ENCODE measurements at regions not wholly inside any gene's neighbourhood (a gene's known extent, or its start where the extent isn't known, plus 50 kb on each side); places are given as distances from the start of the nearest gene placed in this dataset.

DNA sequence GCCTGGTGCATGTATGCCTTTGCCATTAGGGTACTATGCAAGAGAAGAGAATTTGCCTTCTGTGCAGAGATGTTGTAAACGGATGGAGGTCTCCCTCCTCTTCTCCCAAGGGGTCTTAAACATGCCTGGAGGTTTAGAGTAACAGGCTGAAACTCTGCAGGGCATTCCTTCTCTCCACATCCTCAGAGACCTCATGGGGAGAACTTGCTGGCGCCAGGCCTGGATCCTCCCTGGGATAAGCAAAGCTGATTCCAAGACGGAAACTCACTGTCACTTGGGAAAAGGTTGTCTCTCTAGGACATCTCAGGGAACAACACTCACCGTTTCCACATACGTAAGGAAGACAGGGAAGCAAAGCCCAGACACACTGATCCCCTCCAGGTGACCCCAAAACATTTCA is 76.9 kb upstream of the GPM6B start:
- ChIA-PET POLR2A (no interaction called here), CTCF (interaction anchor here (0.7 kb wide), 1 partner anchor 26 kb away, joined by 4 read pairs; no protein-coding TSS in a partner anchor)
- no peak overlapping the region for H3K4me3 ChIP-seq (ENCODE audit: low read depth, low read length)
- H3K27ac ChIP-seq (ENCODE audit: extremely low read depth, low read depth, low read length): no peak overlapping the region
- H3K36me3 ChIP-seq (ENCODE audit: control insufficient read depth in 2 of 2, insufficient read depth in 1 of 2, low read length in 2 of 2): no peaks in the 10 kb centered on the region
- no peaks in the 10 kb centered on the region for H3K4me1 ChIP-seq (ENCODE audit: control insufficient read depth, insufficient read depth, low read length)
- no peaks in the 10 kb centered on the region for H3K9me3 ChIP-seq (ENCODE audit: control insufficient read depth, insufficient read depth, low read depth, low read length)
- TF ChIP-seq ZNF423 (tag by site-specific recombination; IDR thresholded peaks at IDR 0.05) (0 out of 2 replicates have a peak, but pooled peaks have one; percentile 29), KLF10 (tag by site-specific recombination; IDR thresholded peaks at IDR 0.05) (no peak), GLIS1 (tag by site-specific recombination; IDR thresholded peaks at IDR 0.05) (peak; percentile 51), ZIC2 (tag by site-specific recombination; IDR thresholded peaks at IDR 0.05) (peak; percentile 71)

DNA sequence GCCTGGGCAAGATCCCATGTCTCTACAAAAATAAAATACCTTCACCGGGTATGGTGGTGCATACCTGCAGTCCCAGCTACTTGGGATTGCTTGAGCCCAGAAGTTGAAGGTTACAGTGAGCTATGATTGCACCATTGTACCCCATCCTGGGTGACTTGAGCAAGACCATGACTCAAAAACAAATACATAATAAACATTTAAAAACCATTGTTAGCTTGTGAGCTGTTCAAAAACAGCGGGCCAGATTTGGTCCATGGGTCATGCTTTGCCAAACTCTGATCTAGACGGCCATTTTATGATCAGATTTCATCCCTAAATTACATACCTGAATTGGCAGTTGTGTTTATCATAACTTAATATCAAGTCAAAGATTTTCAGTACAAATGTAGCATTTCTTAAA is 76.0 kb upstream of the GPM6B start:
- no peak overlapping the region for H3K27ac ChIP-seq (ENCODE audit: extremely low read depth, low read depth, low read length)
- no peak overlapping the region for H3K4me3 ChIP-seq (ENCODE audit: low read depth, low read length)
- H3K9me3 ChIP-seq (ENCODE audit: control insufficient read depth, insufficient read depth, low read depth, low read length): no peaks in the 10 kb centered on the region
- CTCF ChIA-PET: no interaction called here
- POLR2A ChIA-PET: no interaction called here
- TF ChIP-seq ZNF350 (tag by site-specific recombination; IDR thresholded peaks at IDR 0.05) (no peak), MYNN (tag by site-specific recombination; IDR thresholded peaks at IDR 0.05; ENCODE audit: borderline replicate concordance) (no peak), ZNF610 (tag by site-specific recombination; IDR thresholded peaks at IDR 0.05; ENCODE audit: borderline replicate concordance) (no peak), ZNF214 (tag by site-specific recombination; IDR thresholded peaks at IDR 0.05; ENCODE audit: borderline replicate concordance) (no peak), ZNF248 (tag by site-specific recombination; IDR thresholded peaks at IDR 0.05) (no peak)
- H3K4me1 ChIP-seq (ENCODE audit: control insufficient read depth, insufficient read depth, low read length): no peaks in the 10 kb centered on the region
- H3K36me3 ChIP-seq (ENCODE audit: control insufficient read depth in 2 of 2, insufficient read depth in 1 of 2, low read length in 2 of 2): no peaks in the 10 kb centered on the region

DNA sequence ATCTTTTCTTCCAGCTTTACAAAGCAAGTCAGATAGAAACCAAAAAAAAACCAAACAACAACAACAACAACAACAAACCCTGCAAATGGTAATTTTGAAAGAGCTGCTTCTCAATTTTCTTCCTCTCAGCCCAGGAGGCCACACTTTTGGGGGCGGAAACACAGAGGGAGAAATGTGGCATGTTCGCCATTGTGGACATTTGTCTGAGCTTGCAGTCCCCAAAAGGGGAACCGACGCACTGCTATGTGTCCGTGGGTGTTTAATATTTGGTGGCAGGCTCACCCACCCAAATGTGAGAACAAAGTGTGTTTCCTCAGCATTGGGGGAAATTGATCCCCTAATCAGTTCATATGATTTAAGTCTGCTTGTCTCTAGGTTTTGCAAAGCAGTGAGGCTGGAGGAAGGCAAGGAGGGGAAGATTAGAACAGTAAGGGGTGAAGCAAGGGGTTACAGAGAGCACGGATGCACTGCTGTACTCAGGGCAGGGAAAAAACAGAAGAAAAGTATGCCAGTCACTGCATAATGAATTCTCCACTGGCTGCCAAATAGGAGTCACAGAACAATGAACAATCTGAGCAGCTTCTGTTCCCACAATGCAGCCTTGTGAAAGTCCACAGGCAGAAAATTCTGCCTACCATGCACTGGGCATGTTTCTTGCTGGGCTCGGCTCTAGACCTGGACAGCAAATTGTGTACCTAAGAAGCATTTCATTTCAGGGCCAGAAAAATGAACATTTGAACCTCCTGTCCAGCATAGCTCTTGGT is 74.7 kb upstream of the GPM6B start:
- ChIA-PET POLR2A (interaction anchor here (0.7 kb wide), 1 partner anchor 384 kb away, joined by 3 read pairs; no protein-coding TSS in a partner anchor), CTCF (interaction anchor here (0.6 kb wide), 3 partner anchors 53 to 136 kb away, joined by 3 to 4 read pairs (median 3); no protein-coding TSS in a partner anchor)
- H3K27ac ChIP-seq (ENCODE audit: extremely low read depth, low read depth, low read length): no peak overlapping the region
- no peak overlapping the region for H3K4me3 ChIP-seq (ENCODE audit: low read depth, low read length)
- no peaks in the 10 kb centered on the region for H3K4me1 ChIP-seq (ENCODE audit: control insufficient read depth, insufficient read depth, low read length)
- no peaks in the 10 kb centered on the region for H3K9me3 ChIP-seq (ENCODE audit: control insufficient read depth, insufficient read depth, low read depth, low read length)
- H3K36me3 ChIP-seq (ENCODE audit: control insufficient read depth in 2 of 2, insufficient read depth in 1 of 2, low read length in 2 of 2): no peaks in the 10 kb centered on the region
- TF ChIP-seq ZNF223 (tag by site-specific recombination; IDR thresholded peaks at IDR 0.05) (no peak), MEIS1 (CRISPR knock-in tag; IDR thresholded peaks at IDR 0.05; ENCODE audit: borderline replicate concordance) (no peak), ZSCAN30 (tag by site-specific recombination; IDR thresholded peaks at IDR 0.05) (no peak), ZNF777 (tag by site-specific recombination; IDR thresholded peaks at IDR 0.05; ENCODE audit: borderline replicate concordance) (no peak), ZNF184 (tag by site-specific recombination; IDR thresholded peaks at IDR 0.05) (no peak), ZNF621 (tag by site-specific recombination; IDR thresholded peaks at IDR 0.05) (no peak)
- TF ChIP-seq, protein P1, sequence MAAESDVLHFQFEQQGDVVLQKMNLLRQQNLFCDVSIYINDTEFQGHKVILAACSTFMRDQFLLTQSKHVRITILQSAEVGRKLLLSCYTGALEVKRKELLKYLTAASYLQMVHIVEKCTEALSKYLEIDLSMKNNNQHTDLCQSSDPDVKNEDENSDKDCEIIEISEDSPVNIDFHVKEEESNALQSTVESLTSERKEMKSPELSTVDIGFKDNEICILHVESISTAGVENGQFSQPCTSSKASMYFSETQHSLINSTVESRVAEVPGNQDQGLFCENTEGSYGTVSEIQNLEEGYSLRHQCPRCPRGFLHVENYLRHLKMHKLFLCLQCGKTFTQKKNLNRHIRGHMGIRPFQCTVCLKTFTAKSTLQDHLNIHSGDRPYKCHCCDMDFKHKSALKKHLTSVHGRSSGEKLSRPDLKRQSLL (tag by site-specific recombination; IDR thresholded peaks at IDR 0.05): no peak
- TF ChIP-seq, protein P2, sequence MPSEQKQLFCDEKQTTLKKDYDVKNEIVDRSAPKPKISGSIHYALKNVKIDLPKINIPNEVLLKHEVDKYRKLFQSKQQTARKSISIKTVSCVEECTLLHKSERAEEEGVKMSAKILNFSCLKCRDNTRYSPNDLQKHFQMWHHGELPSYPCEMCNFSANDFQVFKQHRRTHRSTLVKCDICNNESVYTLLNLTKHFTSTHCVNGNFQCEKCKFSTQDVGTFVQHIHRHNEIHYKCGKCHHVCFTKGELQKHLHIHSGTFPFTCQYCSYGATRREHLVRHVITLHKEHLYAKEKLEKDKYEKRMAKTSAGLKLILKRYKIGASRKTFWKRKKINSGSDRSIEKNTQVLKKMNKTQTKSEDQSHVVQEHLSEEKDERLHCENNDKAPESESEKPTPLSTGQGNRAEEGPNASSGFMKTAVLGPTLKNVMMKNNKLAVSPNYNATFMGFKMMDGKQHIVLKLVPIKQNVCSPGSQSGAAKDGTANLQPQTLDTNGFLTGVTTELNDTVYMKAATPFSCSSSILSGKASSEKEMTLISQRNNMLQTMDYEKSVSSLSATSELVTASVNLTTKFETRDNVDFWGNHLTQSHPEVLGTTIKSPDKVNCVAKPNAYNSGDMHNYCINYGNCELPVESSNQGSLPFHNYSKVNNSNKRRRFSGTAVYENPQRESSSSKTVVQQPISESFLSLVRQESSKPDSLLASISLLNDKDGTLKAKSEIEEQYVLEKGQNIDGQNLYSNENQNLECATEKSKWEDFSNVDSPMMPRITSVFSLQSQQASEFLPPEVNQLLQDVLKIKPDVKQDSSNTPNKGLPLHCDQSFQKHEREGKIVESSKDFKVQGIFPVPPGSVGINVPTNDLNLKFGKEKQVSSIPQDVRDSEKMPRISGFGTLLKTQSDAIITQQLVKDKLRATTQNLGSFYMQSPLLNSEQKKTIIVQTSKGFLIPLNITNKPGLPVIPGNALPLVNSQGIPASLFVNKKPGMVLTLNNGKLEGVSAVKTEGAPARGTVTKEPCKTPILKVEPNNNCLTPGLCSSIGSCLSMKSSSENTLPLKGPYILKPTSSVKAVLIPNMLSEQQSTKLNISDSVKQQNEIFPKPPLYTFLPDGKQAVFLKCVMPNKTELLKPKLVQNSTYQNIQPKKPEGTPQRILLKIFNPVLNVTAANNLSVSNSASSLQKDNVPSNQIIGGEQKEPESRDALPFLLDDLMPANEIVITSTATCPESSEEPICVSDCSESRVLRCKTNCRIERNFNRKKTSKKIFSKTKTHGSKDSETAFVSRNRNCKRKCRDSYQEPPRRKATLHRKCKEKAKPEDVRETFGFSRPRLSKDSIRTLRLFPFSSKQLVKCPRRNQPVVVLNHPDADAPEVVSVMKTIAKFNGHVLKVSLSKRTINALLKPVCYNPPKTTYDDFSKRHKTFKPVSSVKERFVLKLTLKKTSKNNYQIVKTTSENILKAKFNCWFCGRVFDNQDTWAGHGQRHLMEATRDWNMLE (tag by site-specific recombination; conservative IDR thresholded peaks at IDR 0.05; ENCODE audit: low read depth): no peak
- TF ChIP-seq, protein P3, sequence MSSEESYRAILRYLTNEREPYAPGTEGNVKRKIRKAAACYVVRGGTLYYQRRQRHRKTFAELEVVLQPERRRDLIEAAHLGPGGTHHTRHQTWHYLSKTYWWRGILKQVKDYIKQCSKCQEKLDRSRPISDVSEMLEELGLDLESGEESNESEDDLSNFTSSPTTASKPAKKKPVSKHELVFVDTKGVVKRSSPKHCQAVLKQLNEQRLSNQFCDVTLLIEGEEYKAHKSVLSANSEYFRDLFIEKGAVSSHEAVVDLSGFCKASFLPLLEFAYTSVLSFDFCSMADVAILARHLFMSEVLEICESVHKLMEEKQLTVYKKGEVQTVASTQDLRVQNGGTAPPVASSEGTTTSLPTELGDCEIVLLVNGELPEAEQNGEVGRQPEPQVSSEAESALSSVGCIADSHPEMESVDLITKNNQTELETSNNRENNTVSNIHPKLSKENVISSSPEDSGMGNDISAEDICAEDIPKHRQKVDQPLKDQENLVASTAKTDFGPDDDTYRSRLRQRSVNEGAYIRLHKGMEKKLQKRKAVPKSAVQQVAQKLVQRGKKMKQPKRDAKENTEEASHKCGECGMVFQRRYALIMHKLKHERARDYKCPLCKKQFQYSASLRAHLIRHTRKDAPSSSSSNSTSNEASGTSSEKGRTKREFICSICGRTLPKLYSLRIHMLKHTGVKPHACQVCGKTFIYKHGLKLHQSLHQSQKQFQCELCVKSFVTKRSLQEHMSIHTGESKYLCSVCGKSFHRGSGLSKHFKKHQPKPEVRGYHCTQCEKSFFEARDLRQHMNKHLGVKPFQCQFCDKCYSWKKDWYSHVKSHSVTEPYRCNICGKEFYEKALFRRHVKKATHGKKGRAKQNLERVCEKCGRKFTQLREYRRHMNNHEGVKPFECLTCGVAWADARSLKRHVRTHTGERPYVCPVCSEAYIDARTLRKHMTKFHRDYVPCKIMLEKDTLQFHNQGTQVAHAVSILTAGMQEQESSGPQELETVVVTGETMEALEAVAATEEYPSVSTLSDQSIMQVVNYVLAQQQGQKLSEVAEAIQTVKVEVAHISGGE (tag by site-specific recombination; conservative IDR thresholded peaks at IDR 0.05; ENCODE audit: low read depth): no peak
- TF ChIP-seq, protein P4, sequence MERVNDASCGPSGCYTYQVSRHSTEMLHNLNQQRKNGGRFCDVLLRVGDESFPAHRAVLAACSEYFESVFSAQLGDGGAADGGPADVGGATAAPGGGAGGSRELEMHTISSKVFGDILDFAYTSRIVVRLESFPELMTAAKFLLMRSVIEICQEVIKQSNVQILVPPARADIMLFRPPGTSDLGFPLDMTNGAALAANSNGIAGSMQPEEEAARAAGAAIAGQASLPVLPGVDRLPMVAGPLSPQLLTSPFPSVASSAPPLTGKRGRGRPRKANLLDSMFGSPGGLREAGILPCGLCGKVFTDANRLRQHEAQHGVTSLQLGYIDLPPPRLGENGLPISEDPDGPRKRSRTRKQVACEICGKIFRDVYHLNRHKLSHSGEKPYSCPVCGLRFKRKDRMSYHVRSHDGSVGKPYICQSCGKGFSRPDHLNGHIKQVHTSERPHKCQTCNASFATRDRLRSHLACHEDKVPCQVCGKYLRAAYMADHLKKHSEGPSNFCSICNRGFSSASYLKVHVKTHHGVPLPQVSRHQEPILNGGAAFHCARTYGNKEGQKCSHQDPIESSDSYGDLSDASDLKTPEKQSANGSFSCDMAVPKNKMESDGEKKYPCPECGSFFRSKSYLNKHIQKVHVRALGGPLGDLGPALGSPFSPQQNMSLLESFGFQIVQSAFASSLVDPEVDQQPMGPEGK (tag by site-specific recombination; IDR thresholded peaks at IDR 0.05): no peak
